KOPT-K1 (cell line): ENCODE measurements at regions not wholly inside any gene's neighbourhood (a gene's known extent, or its start where the extent isn't known, plus 50 kb on each side); places are given as distances from the start of the nearest gene placed in this dataset.
"Not testable (repeated sequence)": the region's sequence is repeated elsewhere in the genome, so short reads cannot be mapped to it uniquely, and the experiment has no call there.

Experiments used
- H3K27ac ChIP-seq: fragments of 200-600 bp; sonication (generic); 2 replicates; pipeline ENCODE4 v1.5.1; 2016; ENCODE audit warnings: antibody characterized with exemption, mild to moderate bottlenecking, low read depth, low read length; ENCODE audit not compliant: poor library complexity, severe bottlenecking
- H3K36me3 ChIP-seq: fragments of 200-600 bp; sonication (generic); 2 replicates; pipeline ENCODE4 v1.5.1; 2017; ENCODE audit warnings: antibody characterized with exemption, mild to moderate bottlenecking, low read length, moderate library complexity; ENCODE audit not compliant: insufficient read depth
- H3K9me3 ChIP-seq: fragments of 200-600 bp; sonication (generic); 2 replicates; pipeline ENCODE4 v1.5.1; 2017; ENCODE audit warnings: antibody characterized with exemption, low read length, mild to moderate bottlenecking; ENCODE audit not compliant: insufficient read depth, poor library complexity, severe bottlenecking

GRCh38 chr4:131683314-131683713, 1465.8 kb upstream of the PCDH10 start:
- peaks cover 36% of the 10 kb centered on the region for H3K9me3 ChIP-seq
- H3K36me3 ChIP-seq, result not testable (repeated sequence)

GRCh38 chr4:131721883-131722282, 1427.2 kb upstream of the PCDH10 start:
- peaks cover 14% of the 10 kb centered on the region for H3K9me3 ChIP-seq
- no peak overlapping the region for H3K27ac ChIP-seq
- H3K36me3 ChIP-seq, result no peaks in the 10 kb centered on the region

More at GRCh38 chr4:131683314-131683713, 1465.8 kb upstream of the PCDH10 start:
- H3K27ac ChIP-seq, result not testable (repeated sequence)

GRCh38 chr4:131723069-131723468, 1426.0 kb upstream of the PCDH10 start:
- not testable (repeated sequence) for H3K36me3 ChIP-seq, H3K27ac ChIP-seq
- peaks cover 14% of the 10 kb centered on the region for H3K9me3 ChIP-seq

GRCh38 chr4:131724847-131725246, 1424.2 kb upstream of the PCDH10 start:
- not testable (repeated sequence) for H3K36me3 ChIP-seq, H3K27ac ChIP-seq
- peaks cover 28% of the 10 kb centered on the region for H3K9me3 ChIP-seq

GRCh38 chr4:131725521-131725920, 1423.6 kb upstream of the PCDH10 start:
- H3K36me3 ChIP-seq, H3K27ac ChIP-seq: not testable (repeated sequence)
- H3K9me3 ChIP-seq, result peaks cover 32% of the 10 kb centered on the region

GRCh38 chr4:131726940-131727339, 1422.2 kb upstream of the PCDH10 start:
- peaks cover 33% of the 10 kb centered on the region for H3K9me3 ChIP-seq
- not testable (repeated sequence) for H3K36me3 ChIP-seq

GRCh38 chr4:131727418-131727817, 1421.7 kb upstream of the PCDH10 start:
- not testable (repeated sequence) for H3K36me3 ChIP-seq, H3K27ac ChIP-seq
- H3K9me3 ChIP-seq, result peaks cover 38% of the 10 kb centered on the region

More at GRCh38 chr4:131726940-131727339, 1422.2 kb upstream of the PCDH10 start:
- not testable (repeated sequence) for H3K27ac ChIP-seq

- peaks cover 31% of the 10 kb centered on the region for H3K9me3 ChIP-seq
- not testable (repeated sequence) for H3K36me3 ChIP-seq, H3K27ac ChIP-seq
These were observed 1419.9 kb upstream of the PCDH10 start for GRCh38 chr4:131729205-131729604.

- not testable (repeated sequence) for H3K27ac ChIP-seq, H3K36me3 ChIP-seq
- peaks cover 31% of the 10 kb centered on the region for H3K9me3 ChIP-seq
These were observed 1419.2 kb upstream of the PCDH10 start for GRCh38 chr4:131729716-131730398.

- not testable (repeated sequence) for H3K36me3 ChIP-seq, H3K27ac ChIP-seq
- H3K9me3 ChIP-seq, result peaks cover 25% of the 10 kb centered on the region
These were observed 1418.5 kb upstream of the PCDH10 start for GRCh38 chr4:131730574-131730973.

- H3K27ac ChIP-seq, H3K36me3 ChIP-seq: not testable (repeated sequence)
- H3K9me3 ChIP-seq, result peaks cover 24% of the 10 kb centered on the region
These were observed 1417.0 kb upstream of the PCDH10 start for GRCh38 chr4:131732034-131732630.

- H3K27ac ChIP-seq, H3K36me3 ChIP-seq: not testable (repeated sequence)
- peaks cover 15% of the 10 kb centered on the region for H3K9me3 ChIP-seq
These were observed 1414.8 kb upstream of the PCDH10 start for GRCh38 chr4:131734321-131734720.

GRCh38 chr4:131734851-131735385, 1414.2 kb upstream of the PCDH10 start:
- not testable (repeated sequence) for H3K9me3 ChIP-seq, H3K27ac ChIP-seq

GRCh38 chr4:131738991-131739390, 1410.1 kb upstream of the PCDH10 start:
- not testable (repeated sequence) for H3K9me3 ChIP-seq, H3K36me3 ChIP-seq, H3K27ac ChIP-seq

More at GRCh38 chr4:131734851-131735385, 1414.2 kb upstream of the PCDH10 start:
- H3K36me3 ChIP-seq, result not testable (repeated sequence)

- not testable (repeated sequence) for H3K36me3 ChIP-seq, H3K27ac ChIP-seq, H3K9me3 ChIP-seq
These were observed 1407.3 kb upstream of the PCDH10 start for GRCh38 chr4:131741836-131742235.
